GM19324 (cell line): ENCODE measurements at regions not wholly inside any gene's neighbourhood (a gene's known extent, or its start where the extent isn't known, plus 50 kb on each side); places are given as distances from the start of the nearest gene placed in this dataset.
"Not testable (repeated sequence)": the region's sequence is repeated elsewhere in the genome, so short reads cannot be mapped to it uniquely, and the experiment has no call there.

ENCODE experiments used
- ATAC-seq: cut with Tn5 transposase; IDR thresholded peaks from one replicate; pipeline ENCODE4 v1.9.1; 2021; ENCODE audit warnings: mild to moderate bottlenecking, moderate library complexity; ENCODE audit not compliant: unreplicated experiment, low FRiP score

- ATAC-seq, result no peak
These were observed 213.9 kb downstream of the IRX2 start for GRCh38 chr5:2537378-2538145.

DNA sequence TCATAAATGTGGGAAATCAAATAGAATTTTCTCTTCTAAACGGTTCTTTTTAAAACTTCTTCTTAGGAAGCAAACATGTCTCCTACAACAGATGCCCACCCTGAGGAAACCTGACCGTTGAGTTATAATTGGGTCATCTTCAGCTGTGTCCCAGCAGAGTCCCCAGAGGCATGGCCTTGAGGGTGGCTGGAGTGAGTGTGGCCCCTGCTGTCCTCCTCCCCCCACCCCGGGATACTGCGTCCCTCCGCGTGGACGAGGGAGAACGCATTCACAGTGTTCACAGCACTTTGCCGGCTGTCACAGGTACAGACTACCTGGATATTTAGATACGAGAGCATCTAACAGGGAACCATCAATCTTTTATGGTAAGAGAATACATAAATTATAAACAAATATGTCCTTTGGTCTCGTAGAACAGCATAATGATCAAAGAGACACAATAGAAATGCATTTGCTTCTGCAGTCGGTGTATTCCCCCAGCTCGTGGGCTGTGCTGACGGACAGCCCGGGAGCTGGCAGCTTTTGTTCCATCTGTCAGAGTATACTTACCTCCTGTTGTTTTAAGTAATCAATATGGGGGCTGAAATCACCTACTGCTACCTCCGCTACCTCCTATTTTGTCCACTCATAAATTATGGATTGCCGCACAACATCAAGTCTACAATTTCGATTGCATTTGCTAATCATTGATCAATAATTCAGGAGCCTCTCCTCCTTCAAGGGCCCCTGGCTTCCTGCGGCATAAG is 214.7 kb downstream of the IRX2 start:
- ATAC-seq, result no peak

DNA sequence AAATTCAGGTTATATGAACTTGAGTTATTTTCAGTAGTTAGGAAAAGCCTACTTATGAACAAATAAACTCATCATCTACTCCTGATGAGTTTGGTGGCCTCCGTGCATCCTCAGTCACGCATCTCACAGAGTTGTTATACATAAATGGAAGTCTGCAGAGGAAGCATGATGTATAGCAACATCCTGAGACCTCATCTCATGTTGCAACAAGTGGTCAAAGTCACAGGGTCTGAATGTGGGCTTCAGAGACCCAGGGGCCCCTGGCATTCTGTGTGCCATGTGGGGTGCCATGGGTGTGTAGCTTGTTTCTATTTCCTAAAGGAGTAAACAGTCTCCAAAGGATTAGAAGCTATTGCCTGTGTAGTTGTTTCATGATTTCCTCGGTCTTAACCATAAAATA is 216.5 kb downstream of the IRX2 start:
- ATAC-seq, result no peak

DNA sequence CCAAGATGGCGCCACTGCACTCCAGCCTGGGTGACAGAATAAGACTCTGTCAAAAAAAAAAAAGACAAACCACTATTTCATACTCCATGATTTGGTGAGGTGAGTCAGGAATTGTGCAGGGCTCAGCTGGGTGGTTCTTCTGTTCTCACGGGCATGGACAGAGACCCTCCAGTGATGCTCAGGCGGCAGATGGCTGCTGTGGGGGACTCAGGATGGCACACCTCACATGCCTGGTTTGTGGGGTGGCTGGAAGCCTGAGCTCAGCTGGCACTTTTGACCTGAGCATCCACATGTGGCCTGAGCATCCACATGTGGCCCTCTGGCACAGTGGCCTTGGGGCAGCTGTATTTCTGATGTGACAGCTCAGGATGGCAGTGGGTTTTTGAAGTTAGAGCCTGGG is 217.2 kb downstream of the IRX2 start:
- no peak for ATAC-seq

DNA sequence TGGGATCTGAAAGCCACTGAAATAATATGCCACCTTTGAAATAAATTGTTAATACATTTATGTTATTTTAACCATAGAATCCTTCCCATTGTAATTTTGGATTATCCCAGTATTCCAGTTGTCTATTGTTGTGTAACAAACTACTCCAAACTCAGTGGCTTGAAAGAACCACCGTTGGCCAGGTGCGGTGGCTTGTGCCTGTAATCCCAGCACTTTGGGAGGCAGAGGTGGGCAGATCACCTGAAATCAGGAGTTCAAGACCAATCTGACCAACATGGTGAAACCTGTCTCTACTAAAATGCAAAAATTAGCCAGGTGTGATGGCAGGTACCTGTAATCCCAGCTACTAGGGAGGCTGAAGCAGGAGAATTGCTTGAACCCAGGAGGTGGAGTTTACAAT is 217.6 kb downstream of the IRX2 start:
- ATAC-seq, result not testable (repeated sequence)

DNA sequence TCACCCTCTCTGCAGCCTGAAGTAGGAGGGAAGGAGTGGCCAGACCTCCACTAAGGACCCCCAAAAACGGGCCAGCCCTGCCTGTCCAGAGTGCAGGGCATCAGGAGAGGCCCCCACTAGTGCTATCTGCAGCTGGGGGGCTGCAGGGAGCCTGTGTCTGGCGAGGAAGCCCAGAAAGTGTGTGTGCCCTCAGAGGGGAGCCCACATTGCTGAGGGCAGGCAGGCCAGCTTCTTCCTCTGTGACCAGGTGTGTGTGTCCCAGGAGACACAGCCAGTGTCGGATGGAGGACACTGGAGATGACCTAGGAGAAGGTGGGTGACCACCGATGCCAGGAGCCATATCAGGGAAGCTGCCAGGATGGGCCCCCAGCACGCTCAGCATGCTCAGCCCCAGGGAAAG is 218.7 kb downstream of the IRX2 start:
- no peak for ATAC-seq

DNA sequence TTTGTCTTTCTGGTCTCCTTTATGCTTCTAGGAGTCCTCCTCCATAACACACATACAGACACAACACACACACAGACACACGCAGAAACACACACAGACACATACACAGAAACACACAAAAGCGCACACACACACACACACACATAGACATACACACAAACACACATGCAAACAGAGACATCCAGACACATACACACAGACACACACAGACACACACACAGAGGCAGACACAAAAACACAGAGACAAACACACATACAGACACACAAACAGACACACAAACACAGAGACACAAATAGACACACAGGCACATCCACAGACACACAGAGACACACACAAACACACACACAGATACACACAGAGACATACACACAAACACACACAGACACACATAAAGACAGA is 220.2 kb downstream of the IRX2 start:
- ATAC-seq, result no peak

- ATAC-seq, result no peak
These were observed 220.9 kb downstream of the IRX2 start for GRCh38 chr5:2530609-2531008.

- ATAC-seq, result no peak
These were observed 221.9 kb downstream of the IRX2 start for GRCh38 chr5:2529371-2530092.

- ATAC-seq, result no peak
These were observed 226.1 kb downstream of the IRX2 start for GRCh38 chr5:2525351-2525750.

DNA sequence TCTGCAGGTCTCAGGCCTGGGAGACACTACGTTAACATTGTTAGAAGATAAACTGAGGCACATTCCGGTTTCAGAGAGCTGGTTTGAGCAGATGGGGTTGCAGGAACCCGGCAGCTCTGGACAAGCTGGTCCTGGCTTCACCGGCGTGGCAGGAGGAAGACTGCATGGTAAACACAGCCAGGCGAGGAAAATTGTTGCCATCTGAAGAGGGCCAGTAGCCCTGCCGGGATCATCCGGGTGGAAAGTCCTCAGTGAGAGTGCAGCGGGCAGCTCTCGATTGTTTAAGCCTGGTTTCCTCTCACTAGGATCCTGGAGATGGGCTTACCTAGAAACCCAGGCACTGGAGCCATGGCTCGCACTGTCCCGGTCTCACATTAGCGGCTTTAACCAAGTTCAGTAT is 226.9 kb downstream of the IRX2 start:
- ATAC-seq, result no peak

DNA sequence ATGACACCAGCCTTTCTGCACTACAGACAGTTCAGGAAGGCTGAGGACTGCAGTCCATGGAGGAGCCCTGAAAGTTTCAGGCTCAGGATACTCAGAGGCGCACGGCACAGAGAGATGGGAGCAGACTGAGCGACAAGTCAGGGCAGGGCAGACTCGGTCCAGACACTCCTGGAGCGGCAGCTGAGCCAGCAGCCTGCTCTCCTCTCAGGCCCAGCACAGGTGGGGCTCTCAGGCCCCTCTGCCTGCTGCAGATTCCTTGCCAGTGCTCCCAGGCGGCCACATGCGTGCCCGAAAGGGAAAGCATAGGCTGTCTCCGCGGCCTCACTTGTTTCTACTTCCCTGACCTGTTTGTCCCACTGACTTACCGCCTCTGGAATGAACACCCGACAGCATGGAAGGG is 228.3 kb downstream of the IRX2 start:
- ATAC-seq, result no peak

DNA sequence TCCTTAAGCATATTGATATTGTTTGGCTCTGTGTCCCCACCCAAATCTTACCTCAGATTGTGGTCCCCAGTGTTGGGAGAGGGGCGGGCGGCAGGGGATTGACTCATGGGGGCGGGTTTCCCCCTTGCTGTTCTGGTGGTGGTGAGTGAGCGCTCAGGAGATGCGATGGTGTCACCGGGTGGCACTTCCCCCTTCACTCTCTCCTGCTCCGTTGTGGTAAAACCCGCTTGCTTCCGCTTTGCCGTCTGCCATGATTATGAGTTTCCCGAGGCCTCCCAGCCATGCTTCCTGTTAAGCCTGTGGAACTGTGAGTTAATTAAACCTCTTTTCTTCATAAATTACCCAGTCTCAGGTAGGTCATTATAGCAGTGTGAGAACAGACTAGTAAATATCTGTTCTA is 229.1 kb downstream of the IRX2 start:
- no peak for ATAC-seq

DNA sequence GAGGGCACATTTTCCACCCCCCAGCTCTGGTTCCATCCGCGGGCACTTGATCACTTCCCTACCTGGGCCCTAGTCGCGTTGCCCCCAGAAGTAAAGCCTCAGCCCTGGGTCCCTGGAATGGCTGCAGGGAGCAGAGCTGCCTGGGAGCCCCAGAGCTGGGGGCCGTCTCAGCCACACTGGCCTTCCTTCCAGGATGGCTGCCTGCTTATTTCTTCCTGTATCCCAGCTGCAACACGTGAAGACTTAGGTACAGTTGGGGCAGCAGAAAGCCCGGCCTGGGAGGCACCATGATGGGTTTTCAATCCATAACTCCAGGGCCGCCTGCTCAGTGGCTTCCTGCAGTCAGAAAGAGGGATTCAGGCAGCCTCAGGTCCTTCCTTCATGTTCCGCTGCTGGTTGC is 232.3 kb downstream of the IRX2 start:
- ATAC-seq, result no peak

GRCh38 chr5:2517451-2517850 is 234.0 kb downstream of the IRX2 start:
- ATAC-seq, result no peak

DNA sequence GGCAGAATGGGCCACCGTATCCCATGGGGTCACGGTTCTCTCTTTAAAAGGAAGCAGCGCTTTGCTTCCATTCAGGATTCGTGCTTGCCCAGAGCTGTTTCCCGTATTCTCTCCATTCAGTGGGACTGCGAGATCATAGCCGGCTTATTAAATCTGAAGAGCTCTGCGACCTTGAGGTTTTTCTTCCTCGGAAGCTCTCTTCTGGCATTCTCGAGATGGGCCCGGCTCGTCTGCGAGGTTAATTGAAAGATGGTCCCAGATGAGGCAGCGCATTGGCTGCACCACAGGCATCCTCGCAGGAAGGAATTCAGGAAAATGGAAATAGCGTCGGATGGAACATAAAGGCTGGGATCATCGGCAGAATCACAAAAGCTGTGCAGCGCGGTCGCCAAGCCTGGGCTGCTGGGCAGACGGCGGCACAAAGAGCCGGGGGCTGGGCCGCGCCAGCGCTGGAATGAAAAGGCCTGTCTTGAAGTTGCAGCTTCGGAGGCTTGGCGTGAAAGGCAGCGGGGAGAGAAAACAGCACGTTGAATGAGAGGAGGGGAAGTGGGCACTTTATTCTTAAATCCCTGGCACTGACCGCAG is 236.2 kb downstream of the IRX2 start:
- ATAC-seq, result no peak

DNA sequence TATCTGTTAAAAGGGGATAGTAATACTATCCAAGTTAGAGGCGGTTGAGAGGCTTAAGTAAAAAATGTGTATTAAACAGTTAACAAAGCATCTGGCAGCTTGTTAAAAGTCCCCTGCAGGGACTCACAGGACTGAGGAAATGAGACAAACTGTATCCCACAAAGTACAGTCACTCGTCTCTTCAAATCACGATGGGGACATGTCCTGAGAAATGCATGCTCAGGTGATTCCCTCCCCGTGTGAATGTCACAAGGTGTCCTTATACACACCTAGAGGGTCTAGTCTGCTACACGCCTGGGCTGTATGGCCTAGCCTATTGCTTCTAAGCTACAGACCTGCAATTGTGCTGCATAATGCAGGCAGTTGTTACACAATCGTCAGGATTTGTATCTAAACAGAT is 237.0 kb downstream of the IRX2 start:
- no peak for ATAC-seq

DNA sequence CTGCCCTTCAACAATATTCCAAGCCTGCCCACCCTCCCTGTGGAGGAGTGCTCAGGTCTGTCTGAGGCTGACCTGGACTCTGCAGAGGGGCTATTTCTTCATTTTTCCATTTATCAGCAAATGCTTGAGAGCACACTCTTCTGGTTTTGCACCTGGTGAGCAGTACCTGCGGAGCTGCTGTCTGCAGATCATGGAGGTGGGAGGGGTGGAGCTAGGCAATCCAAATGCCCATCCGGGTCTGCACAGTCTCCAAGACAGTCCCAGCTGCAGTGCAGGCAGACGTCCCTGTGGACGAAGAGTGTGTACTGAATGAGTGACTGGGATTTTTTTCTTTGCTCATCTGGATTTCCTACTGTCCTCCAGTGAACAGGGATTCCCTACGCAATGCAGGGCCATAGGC is 239.8 kb downstream of the IRX2 start:
- ATAC-seq, result no peak

- no peak for ATAC-seq
These were observed 240.4 kb downstream of the IRX2 start for GRCh38 chr5:2511126-2511525.

- no peak for ATAC-seq
These were observed 241.9 kb downstream of the IRX2 start for GRCh38 chr5:2509527-2509926.

GRCh38 chr5:2508514-2508913 is 243.0 kb downstream of the IRX2 start:
- ATAC-seq, result no peak
